ENCODE measurements at regions not wholly inside any gene's neighbourhood (a gene's known extent, or its start where the extent isn't known, plus 50 kb on each side); places are given as distances from the start of the nearest gene placed in this dataset.

DNA sequence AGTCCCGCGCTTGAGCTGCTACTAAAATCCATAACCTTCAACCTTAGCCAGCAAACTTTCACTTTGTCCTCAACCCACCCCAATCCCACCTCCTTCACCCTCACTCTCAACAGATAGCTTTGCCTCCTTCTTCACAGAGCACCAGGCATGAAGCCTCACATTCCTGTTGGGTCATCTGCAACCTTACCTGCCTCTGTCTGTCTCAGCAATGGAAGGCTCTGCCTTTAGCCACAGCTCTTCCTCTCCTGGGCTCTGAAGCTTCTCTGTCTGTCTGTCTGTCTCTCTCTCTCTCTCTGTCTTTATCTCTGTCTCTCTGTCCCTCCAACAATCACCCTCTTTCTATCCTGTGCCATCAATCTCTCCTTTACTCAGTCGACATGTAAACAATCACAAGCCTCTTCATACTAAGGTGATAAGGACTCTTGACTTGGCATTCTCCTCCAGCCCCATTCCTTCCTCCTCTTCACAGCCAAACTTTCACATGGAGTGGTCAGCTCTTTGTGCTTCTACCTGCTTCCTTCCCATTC, 220.8 kb downstream of the SPTSSA start:
- DNase-seq (ENCODE audit: low read depth): no peak

DNA sequence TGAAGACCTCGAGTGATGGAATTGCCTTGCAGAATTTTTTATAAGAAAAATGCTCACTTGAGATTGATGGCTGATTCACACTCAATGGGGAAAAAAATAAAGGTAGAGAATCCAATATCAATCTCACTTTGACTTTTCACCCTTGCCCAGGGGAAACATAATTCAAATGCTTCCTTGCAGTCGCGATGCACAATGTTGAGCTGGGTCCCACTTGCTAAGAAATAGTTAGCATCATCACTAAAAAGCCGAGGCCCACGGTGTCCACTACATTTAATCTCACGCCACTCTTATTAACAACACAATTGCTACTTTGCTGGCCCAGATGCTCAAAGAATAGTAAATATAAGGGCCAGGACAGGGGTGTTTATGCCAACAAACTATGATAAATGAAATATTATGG, 223.4 kb downstream of the SPTSSA start:
- no peak for DNase-seq (ENCODE audit: low read depth)

DNA sequence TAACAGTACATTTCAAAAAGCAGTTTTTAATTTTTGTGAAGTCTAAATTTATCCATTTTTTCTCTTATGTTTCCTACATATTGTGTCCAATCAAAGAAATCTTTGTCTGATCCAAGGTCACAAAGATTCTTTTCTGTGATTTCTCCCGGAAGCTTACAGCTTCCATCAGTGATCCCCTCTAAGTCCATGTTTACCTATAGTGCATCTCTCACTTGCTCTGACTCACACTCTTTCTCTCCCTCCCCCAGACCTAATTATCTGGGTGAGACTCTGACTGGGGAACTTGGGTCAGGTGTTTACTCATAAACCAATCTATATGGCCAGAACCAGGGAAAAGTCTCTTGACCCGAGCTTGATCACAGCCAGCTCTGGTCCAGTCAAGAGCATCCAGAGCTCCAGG, 224.4 kb downstream of the SPTSSA start:
- DNase-seq (ENCODE audit: low read depth): no peak

DNA sequence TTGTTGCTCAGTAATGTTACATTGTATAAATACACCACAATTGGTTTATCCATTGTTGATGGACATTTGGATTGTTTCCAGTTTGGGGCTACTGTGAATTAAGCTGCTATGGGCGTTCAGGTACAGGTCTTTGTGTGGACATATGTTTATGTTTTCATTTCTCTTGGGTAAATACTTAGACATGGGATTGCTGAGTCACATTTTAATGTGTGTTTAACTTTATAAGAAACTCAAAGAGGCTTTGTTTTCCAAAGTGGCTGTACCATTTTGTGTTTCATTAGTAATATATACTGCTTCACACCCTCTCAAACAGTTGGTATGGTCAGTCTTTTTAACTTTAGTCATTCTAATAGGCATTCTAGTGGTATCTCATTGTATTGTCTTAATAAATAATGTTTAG, 225.0 kb downstream of the SPTSSA start:
- DNase-seq (ENCODE audit: low read depth): no peak

DNA sequence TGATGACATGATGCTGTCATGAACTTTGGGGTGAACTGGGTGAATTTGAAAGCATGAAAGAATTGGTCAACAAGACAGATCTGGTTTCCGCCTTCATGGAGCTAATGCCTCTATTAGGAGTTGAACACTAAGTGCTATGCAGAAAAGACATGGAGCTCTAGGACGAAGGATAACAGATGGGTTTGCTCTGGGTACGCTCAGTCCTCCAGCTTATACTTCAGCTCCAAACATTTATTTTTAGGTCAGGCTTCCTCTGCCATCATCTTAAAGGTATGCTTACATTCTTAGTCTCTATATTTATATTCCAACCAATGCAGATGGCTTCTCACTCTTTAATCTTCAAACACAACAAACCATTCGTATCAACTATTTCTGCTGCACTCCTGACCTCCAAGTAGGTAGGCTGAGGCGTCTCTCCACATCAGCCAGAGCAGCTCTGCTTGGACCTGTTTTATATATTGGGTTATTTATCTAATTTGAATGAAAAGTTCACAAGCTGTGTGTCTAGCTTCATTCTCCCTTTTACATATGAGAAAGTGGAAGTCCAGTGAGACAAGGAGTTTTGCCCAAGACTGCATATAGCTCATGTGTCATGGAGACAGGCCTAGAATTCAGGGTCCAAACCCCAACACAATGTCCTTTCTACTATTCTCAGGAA, 226.3 kb downstream of the SPTSSA start:
- no peak for DNase-seq (ENCODE audit: low read depth)

DNA sequence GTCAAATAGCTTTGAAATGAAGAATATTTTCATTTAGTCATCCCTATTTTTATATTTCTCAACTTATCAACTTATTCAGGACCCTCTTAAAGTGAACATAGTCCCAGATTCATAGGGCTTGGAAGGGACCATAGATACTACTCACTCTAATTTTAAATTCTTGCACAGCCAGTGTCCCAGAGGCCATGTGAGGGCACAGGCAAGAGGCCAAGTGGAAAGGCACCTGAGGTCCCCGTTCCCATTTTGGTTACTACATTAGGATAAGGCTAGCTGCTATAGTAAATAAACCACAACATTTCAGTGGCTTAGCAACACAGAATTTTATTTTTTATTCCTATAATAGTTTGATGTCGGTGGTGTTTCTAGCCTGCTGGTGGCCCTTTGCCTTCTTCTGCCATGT, 227.8 kb downstream of the SPTSSA start:
- no peak for DNase-seq (ENCODE audit: low read depth)

DNA sequence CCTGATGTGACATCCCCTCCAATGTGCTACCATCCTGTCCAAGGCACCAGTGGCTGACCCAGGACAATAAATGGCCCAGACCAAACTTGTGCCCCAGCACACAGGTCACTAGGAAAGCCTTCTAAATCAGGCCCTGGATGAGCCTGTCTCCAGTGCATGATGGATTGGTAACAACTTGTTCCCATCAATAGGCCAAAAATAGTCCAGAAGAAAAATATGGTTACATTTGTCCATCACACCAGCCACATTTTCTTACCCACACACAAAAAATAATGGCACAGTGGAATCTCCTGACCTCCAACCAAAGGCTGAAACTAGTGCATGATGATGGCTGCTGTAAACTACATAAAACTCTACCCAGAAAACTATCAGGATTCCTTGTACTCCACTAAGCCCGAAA, 228.4 kb downstream of the SPTSSA start:
- DNase-seq (ENCODE audit: low read depth): no peak

DNA sequence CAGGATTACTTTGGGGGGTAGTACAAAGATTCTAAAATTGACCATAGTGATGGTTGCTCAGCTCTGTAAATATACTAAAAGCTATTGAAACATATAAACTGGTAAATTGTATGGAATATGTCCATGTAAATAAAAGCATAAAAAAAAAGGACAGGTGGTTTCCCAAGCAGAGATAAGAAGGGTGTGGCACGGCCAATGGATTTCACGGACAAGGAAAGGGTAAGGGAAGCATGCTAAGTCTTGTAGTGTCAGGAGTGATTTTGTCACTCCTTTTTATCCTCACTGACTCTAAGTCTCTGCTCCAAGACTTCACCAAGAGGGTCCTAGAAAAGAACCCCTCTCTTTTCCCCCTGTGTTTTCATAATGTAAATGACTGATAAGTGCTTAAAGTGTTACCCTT, 229.2 kb downstream of the SPTSSA start:
- no peak for DNase-seq (ENCODE audit: low read depth)

DNA sequence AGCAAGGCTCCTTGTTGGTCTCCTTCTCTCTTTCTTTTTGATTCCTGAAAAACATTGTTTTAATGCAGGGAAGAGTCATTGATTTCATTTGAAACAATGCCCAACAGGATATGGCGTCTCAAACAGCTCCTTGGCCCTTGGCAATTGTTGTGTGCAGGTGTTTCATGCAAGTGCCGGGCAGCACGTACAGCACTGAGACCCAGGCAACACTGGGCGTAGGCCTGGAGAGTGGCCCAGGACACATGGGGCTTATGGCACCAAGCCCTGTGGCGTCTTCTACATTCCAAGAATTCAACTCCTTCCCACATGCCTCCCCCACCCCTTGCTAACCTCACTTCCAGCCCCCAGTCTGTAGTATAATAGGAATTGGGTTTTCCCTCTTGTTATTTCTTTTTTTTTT, 230.4 kb downstream of the SPTSSA start:
- DNase-seq (ENCODE audit: low read depth): no peak

DNA sequence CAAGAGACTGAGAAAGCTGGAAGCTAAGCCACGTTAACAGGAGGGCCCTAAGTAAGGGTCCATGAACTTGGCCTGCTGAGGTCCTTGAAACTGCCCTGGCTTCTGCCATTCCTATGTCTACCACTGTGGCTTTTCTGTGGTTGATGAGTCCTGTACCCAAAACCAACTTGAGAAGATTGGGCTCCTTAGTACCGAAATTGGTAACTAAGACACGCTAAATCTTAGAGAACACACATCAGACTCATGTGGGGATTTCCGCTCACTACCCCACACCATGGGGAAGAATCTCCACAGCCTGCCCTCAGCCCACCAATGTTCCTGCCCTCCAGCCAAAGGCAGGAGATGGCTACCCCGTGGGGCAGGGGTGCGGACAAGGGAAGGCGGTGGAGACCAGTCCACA, 232.9 kb downstream of the SPTSSA start:
- DNase-seq (ENCODE audit: low read depth): no peak

DNA sequence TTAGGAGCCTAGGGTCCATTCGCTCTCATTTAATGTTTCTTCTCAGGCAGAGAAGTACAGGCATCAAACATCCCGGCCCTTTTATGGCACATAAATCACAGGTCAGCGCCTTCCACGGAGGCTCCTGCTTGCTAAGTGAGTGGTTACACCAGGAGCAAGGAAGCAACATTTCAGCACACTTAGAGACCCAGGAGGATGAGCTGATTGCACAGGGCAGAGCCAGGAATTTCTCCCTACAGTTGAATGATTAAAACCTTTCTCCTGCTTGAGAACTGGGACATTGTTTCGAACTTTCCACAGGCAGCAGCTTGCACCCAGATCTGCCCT, 233.4 kb downstream of the SPTSSA start:
- DNase-seq (ENCODE audit: low read depth): no peak

DNA sequence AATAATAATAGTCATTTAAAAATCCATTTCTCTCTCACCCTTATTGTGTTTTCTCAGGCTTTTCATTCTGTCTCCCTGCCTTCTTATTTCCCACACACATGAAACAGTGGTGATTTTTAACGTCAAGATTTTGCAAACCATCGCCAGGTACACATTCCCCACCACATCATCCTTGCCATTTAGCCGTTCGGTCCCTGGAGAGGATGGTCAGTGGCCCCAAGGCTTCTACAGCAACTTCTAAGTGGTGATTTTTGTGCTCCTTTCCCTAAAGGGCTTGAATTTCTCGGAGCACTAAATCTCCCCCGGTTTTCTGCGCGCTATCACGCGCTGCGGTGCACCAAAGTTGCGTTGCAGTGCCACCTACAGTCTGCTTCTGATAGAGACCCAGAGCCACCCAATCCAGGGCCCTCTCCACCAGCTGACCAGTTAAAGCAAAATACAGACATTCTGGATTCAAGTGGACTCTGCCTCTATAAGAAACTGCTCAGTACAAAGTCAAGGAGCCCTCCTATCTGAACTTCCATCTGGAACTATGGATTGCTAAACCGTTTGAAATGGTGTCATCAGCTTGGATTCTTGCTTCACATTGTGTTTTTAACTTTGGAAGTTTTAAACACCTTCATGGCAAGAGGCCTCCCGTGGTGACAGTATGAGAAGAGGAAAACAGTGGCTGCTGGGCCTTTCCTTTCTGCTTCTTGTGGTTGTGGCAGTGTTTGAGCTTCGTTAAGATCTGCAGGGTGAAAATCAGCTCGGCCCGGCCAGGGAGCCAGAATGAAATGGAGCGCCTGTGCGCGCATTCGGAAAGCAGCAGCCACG, 234.0 kb downstream of the SPTSSA start:
- DNase-seq (ENCODE audit: low read depth): peak; percentile 18

DNA sequence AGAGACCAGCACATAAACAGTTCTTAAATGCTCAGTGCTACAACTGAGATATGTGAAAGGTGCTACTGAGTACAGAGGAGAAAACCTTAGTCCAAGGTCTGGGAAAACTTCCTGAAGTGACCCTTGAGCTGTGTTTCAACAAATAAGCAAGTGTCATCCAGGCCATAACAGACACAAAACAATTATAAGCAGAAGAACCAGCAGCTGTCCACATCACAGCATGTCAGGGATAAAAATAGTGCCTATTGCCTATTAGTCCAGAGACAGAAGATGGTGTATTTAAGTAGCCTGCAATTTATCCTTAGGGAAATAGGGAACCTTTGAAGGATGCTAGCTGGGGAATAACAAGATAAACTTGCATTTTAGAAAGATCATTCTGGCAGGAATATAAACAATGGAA, 237.8 kb downstream of the SPTSSA start:
- DNase-seq (ENCODE audit: low read depth): no peak

DNA sequence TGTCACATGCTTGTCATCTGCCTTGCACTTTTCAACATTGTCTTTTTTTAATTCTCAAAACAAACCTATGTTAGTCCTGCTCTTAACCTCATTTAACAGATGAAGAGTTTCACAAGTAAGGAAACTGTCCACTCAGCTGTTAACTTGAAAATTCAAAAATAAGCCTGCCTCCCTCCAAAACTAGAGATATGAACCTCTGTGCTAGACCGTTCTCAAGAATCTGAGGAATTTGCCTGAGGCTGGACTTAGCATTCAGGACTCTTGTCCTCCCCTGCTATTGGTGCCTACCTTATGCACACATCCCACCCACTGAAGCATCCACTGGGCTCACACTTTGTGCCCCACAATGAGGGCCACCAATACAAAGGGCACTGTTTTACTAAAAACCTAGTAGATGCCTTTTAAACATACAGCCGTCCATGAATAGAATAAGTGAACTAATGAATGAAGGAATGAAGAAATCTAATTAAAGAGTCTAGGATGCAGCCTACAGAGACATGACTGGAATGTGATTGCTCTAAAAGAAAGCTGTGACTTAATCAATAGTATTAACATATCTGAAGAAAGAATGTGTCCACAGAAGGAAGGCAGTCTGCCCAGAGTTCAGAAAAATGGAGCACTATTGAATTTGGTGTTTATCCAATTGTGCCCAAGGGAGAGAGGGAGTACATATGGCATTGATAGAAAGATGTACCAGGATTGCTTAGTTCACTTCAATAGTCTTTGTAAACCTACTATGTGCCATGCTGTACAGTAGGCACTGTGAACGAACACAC, 238.5 kb downstream of the SPTSSA start:
- DNase-seq (ENCODE audit: low read depth): no peak

DNA sequence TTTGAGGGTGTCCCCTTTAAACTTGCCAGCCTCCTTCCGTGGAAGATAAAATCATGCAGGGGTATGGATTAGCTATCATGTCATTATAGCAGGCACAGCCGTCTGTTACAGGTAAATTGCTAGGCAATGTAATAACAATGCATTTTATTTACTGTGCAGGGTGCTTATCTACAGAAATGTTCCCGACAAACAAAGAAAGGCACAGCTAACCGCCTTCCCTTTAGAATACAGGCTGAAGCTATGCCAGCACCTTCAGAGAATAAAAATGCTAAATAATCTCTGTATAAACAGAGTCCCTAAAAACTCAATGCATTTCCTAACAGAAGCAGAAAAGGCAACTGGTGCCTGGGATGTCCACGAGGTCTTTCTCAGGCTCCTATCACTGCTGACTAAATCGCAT, 239.2 kb downstream of the SPTSSA start:
- DNase-seq (ENCODE audit: low read depth): no peak

DNA sequence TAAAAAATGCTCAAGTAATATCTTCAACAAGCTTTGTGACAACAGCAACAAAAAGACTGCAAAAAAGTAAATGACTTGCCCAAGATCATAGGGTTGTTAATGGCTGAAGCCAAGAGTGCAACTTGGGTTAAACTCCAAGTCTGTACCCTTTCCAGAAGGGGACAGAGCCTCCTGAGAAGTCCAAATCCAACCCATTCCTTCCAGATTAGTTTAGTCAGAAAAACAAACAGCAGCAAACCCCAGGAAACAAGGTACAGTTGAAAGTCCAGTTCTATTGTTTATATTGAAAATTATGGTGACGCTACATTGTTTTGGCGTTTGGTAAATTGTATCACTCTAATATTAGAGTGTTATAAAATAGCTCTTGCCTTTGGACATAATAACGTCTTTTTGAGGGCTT, 239.9 kb downstream of the SPTSSA start:
- no peak for DNase-seq (ENCODE audit: low read depth)

DNA sequence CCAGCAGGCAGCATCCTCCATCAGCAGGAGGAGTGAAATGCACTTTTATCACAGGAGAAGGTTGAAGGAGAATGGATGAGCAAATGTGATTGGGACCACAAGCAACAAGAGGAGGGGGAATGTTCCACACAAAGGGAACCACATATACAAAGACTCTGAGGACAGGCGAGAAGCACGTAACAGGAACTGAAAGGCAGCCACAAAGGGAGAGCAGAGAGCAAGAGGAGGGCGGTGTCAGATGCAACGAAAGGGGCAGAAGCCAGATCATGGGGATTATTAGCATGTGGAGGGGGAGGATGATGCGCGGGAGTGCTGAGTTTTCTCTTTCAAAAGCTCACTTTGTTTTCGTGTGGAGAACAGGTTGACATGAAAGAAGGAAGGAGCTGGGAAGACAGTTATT, 241.1 kb downstream of the SPTSSA start:
- DNase-seq (ENCODE audit: low read depth): no peak

DNA sequence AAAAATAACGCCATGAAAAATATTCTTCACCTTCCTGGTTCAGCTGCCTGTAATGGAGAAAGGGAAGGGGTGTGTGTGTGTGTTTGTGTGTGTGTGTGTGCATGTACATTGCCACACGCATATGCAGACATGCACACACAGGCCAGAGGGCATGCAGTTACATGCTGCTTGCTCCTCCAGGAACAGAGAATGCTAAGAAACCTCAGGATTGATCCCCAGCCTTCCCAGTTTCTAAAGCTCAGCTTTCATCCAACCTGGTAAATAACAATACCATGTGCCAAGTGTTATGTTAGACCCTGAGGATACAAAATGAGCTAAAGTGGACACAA, 241.7 kb downstream of the SPTSSA start:
- no peak for DNase-seq (ENCODE audit: low read depth)

DNA sequence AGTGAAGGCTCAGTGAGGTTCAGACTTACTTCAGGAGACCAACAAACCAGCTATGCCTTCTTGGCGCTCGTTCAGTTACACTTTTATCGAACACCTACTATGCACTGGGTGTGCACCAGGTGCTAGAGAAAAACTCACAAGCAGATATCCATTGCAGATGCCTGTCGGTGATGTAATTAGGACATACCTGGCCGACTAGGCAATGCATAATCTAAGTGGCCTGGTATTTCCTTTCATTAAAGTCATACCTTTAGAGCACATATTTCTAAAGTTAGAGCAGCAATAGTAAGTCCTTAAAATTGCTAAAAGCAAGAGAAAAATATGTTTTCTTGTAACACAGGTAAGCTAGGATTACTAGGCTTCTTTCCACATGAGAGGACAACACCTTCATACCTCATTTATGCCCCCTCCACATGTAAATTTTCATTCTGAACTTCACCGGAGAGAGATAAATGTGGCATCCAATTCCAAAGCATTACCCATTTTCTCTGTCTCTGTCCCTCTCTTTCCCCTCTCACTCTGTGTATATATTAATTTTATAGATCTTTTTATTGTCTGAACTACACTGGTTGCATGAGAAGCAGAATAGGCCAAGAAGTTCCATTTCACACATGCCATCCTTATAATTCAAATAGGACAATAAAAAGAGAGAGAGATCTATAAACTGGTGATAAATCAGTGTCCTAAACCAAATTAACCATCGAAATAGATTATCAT, 242.2 kb downstream of the SPTSSA start:
- no peak for DNase-seq (ENCODE audit: low read depth)

DNA sequence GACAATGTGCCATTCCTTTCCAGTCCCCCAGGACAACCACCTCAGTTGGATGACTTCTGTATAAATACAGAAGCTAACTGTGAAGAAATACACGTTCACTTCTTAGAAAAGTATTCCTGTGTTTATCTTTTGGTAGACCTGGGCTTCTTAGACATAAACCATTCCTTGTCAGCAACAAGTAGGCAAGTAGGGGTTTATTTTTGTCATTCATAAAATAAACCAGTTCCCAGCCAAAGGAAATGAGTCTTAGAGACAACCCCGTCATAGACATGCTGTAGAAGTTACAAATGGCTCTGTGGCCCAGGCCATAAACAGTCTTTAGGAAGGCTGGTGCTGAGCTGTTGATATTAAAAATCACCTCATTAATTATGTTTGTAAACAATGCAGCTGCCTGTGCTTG, 243.2 kb downstream of the SPTSSA start:
- no peak for DNase-seq (ENCODE audit: low read depth)

DNA sequence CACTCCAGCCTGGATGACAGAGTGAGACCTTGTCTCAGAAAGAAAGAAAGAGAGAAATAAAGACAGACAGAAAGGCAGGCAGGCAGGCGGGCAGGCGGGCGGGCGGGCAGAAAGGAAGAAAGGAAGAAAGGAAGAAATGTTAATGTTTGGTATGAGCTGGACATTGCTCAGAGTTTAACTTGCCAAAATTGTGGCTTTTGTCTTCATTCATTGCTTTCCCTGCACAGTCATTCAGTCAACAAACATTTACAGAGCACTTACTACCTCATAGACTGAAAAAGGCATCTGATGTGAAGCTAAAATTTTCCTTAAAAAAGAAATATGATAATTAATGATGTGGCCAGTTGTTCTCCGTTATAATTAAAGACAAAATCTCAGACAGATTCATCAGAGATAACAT, 247.1 kb downstream of the SPTSSA start:
- DNase-seq (ENCODE audit: low read depth): no peak

DNA sequence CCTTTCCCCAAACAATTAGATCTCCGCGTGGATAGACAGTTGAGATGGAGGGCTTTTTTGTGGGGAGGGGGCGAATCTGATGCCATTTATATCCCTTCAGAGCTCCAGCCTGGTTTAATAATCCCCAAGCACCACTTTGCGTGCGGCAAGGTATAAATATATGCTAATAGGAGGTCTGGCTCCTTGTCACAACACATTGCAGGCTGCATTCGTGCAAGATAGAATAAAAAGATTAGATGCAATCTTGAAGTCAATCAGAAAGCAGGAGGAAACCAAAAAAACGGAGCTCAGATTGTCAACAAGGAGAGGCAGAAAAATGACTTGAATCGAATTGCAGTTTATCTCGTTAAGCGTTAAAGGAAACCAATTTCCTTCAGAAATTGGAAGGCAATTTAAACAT, 248.7 kb downstream of the SPTSSA start:
- DNase-seq (ENCODE audit: low read depth): no peak
